Mucosa of descending colon (tissue), 3 donors: ENCODE measurements at regions not wholly inside any gene's neighbourhood (a gene's known extent, or its start where the extent isn't known, plus 50 kb on each side); places are given as distances from the start of the nearest gene placed in this dataset.
A peak's percentile ranks its signal among the peaks of the same experiment; 100 is the strongest.

ENCODE experiments used
- ATAC-seq: fragments of 200-7000 bp; cut with Tn5 transposase; one replicate; pipeline ENCODE4 v1.9.1; 2020; ENCODE audit warnings: mild to moderate bottlenecking, moderate library complexity
- DNase-seq, 3 donors: peaks; one replicate each; pipeline ENCODE4 v3.0.0-alpha.2; 2020
- H3K36me3 ChIP-seq: fragments of 200-600 bp; one replicate; pipeline ENCODE4 v1.8.0; 2021; ENCODE audit warnings: low read depth, mild to moderate bottlenecking
- H3K4me1 ChIP-seq: fragments of 200-600 bp; one replicate; pipeline ENCODE4 v1.8.0; 2021; ENCODE audit warnings: low read depth, mild to moderate bottlenecking
- H3K4me3 ChIP-seq: fragments of 200-600 bp; one replicate; pipeline ENCODE4 v1.8.0; 2021; ENCODE audit warnings: mild to moderate bottlenecking
- H3K9me3 ChIP-seq: fragments of 200-600 bp; one replicate; pipeline ENCODE4 v1.8.0; 2021; ENCODE audit warnings: mild to moderate bottlenecking
- intact Hi-C, 2 donors: fragments of 100-400 bp; cut with DNase I in 1 of 2; cut with micrococcal nuclease in 1 of 2; formaldehyde crosslinking; loops; one replicate each; pipeline versions ENCODE4 v1.11.0 to v1.11.1; 2022; cut with DNase I, micrococcal nuclease
- TF ChIP-seq, protein P1 (sequence below): fragments of 200-600 bp; IDR thresholded peaks from one replicate; pipeline ENCODE4 v1.8.0; 2022; ENCODE audit warnings: antibody characterized with exemption, mild to moderate bottlenecking
- donor health status: DM: no; HTN: no; CAD: no; lungs with moderate emphysema.
- donor health status: DM: no; HTN: no; CAD: no.
- donor health status: DM: no; HTN: yes; CAD: no.

GRCh38 chr11:111444040-111444439 lies 65.0 kb upstream of the POU2AF1 start:
- Histone ChIP-seq H3K36me3 (no peaks in the 10 kb centered on the region), H3K9me3 (no peaks in the 10 kb centered on the region), H3K4me3 (no peak overlapping the region), H3K4me1 (peaks cover 14% of the 10 kb centered on the region)
- TF ChIP-seq, protein P1, sequence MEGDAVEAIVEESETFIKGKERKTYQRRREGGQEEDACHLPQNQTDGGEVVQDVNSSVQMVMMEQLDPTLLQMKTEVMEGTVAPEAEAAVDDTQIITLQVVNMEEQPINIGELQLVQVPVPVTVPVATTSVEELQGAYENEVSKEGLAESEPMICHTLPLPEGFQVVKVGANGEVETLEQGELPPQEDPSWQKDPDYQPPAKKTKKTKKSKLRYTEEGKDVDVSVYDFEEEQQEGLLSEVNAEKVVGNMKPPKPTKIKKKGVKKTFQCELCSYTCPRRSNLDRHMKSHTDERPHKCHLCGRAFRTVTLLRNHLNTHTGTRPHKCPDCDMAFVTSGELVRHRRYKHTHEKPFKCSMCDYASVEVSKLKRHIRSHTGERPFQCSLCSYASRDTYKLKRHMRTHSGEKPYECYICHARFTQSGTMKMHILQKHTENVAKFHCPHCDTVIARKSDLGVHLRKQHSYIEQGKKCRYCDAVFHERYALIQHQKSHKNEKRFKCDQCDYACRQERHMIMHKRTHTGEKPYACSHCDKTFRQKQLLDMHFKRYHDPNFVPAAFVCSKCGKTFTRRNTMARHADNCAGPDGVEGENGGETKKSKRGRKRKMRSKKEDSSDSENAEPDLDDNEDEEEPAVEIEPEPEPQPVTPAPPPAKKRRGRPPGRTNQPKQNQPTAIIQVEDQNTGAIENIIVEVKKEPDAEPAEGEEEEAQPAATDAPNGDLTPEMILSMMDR = no peak
- DNase-seq (no peak), ATAC-seq (no peak)
- intact Hi-C loops = no loop called here

DNA sequence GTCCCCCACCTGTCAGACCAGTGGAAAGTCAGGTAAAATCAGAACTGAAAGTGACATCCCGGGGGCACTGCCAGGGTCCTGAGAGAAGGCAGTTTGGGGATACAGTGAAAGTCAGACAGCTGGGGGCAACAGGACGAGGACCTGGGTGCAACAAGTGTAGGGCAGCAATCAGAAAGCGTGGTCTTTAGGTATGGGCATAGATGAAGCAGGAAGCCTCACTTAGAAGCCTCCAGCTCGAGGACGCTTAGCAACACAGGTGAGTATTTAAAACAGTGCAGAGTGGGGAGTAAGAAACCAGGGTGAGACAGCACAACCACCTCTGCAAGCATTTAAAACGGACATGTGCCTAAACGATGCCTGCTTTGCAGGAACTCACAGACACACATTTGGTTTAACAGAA lies 64.6 kb upstream of the POU2AF1 start:
- TF ChIP-seq, protein P1 = no peak
- intact Hi-C loops = no loop called here
- Histone ChIP-seq H3K4me1 (peaks cover 14% of the 10 kb centered on the region), H3K4me3 (no peak overlapping the region), H3K9me3 (no peaks in the 10 kb centered on the region), H3K36me3 (no peaks in the 10 kb centered on the region)
- ATAC-seq = no peak
- DNase-seq = no peak

GRCh38 chr11:111443032-111443431 lies 64.0 kb upstream of the POU2AF1 start:
- intact Hi-C loops = no loop called here
- no peak for ATAC-seq
- no peaks in the 10 kb centered on the region for H3K9me3 ChIP-seq
- H3K4me3 ChIP-seq = no peak overlapping the region
- peaks cover 14% of the 10 kb centered on the region for H3K4me1 ChIP-seq
- TF ChIP-seq, protein P1 = no peak
- H3K36me3 ChIP-seq = no peaks in the 10 kb centered on the region
- DNase-seq = no peak

DNA sequence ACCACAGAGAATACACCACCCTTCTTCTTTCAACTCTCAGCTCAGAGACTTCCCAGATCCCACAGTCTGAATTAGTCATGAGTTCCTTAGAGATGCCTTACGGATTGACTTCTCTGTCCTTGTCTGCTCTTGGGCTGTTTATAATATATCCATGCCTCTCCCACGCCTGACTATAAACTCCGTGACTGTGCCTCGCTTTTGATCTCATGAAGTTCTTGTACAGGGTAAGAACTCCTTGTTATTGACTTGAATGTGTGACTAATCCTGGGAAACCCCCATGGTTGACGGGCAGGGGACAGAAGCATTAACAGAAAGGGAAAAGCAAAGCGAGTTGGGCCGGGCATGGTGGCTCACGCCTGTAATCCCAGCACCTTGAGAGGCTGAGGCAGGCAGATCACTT lies 62.4 kb upstream of the POU2AF1 start:
- no peaks in the 10 kb centered on the region for H3K36me3 ChIP-seq
- intact Hi-C loops = no loop called here
- H3K4me1 ChIP-seq = peaks cover 11% of the 10 kb centered on the region
- TF ChIP-seq, protein P1 = no peak
- DNase-seq = no peak
- ATAC-seq = peak; percentile 33
- H3K4me3 ChIP-seq = no peak overlapping the region
- no peaks in the 10 kb centered on the region for H3K9me3 ChIP-seq

- Histone ChIP-seq H3K4me3 (no peak overlapping the region), H3K9me3 (no peaks in the 10 kb centered on the region), H3K4me1 (peaks cover 6% of the 10 kb centered on the region), H3K36me3 (no peaks in the 10 kb centered on the region)
- TF ChIP-seq, protein P1 = no peak
- ATAC-seq (peak; percentile 55), DNase-seq (peak in 2 of 3 donors; percentile 51 to 57)
- intact Hi-C loops = no loop called here
Observed at GRCh38 chr11:111440416-111441205, 61.5 kb upstream of the POU2AF1 start.

DNA sequence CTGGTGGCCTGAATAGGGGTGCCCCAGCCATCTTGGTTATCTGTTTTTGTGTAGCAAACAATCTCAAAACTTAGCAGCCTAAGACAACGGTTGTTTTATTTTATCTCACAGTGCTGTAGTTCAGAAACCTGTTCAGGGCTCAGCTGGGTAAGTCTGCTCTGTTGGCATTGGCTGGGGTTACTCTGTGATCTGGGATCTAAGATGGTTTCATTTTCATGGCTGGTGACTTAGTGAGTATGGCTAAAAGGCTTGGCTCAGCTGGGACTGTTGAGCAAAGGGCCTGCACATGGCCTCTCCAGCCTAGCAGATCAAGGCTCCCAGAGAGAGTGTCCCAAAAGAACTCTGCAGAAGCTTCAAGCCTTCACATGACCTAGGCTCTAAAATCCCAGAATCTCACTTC lies 60.8 kb upstream of the POU2AF1 start:
- intact Hi-C loops = no loop called here
- TF ChIP-seq, protein P1 = no peak
- Histone ChIP-seq H3K4me1 (peaks cover 6% of the 10 kb centered on the region), H3K9me3 (no peaks in the 10 kb centered on the region), H3K4me3 (no peak overlapping the region), H3K36me3 (no peaks in the 10 kb centered on the region)
- no peak for ATAC-seq
- DNase-seq = no peak
